ENCODE measurements at regions not wholly inside any gene's neighbourhood (a gene's known extent, or its start where the extent isn't known, plus 50 kb on each side); places are given as distances from the start of the nearest gene placed in this dataset.

DNA sequence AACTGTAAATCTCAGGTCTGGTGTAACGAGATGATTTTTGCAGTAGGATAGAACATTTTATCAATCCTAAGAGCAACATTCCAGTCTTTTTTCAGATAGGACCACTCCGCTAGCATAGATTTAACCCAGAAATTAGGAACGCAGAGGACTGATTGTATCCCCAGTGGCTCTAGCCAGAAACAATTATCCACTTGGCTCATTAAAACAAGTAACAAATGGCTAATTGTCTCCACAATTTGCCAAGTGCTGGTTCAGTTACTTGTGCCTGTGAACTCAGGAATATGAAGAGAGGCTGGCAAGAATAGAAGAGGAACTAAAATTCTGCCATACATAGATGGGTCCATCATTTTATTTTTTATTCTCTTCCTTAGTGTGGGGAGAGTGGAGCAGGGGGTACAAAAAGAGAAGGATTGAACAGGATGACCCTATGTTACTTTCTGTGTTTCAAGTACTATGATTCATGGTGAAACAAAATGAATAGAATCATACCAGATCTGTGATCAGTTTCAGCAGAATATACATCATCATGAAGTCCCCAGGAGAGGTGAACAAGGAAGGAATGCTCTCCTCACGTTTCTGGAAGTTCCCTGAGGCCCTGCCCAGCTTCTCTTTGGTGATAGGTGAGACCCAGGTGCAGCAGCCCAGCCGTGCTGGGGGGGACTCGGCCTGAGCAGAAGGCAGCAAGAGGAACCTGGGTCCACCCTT is 121.6 kb downstream of the ARL4C start:
- Histone ChIP-seq H3K4me3 (ENCODE audit: extremely low read depth, insufficient read depth, low read length, poor library complexity, severe bottlenecking) (no peak overlapping the region), H3K4me1 (ENCODE audit: control insufficient read depth, insufficient read depth, low read length, poor library complexity, severe bottlenecking) (peaks cover 9% of the 10 kb centered on the region), H3K36me3 (ENCODE audit: control insufficient read depth, insufficient read depth, low read length) (no peaks in the 10 kb centered on the region), H3K27ac (ENCODE audit: low read depth, low read length, severe bottlenecking) (no peak overlapping the region), H3K9me3 (ENCODE audit: control insufficient read depth, low read length) (no peaks in the 10 kb centered on the region)
- WGBS, 2 experiments (ENCODE audit: insufficient coverage in 2 of 2): 81 to 94% methylated on average over 3 of the region's 6 CpGs

DNA sequence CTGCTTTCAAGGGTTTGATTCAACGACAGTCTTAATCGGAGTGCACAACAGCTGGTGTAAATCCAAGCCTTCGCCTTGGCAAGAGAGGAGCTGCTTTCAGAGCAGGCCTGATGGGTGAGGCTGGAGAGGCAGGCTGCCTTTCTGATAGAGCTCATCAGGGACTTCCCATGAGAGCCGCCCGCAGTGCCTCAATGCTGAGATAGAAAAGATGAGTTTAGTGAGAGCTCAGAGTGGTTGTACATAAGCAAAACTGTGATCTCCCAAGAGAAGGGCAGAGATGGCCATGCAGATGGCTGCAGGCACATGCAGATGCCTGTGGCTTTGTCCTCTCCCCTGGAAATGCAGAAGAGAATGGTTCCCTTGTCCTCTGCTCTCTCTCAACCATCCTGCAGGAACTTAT is 122.1 kb downstream of the ARL4C start:
- WGBS, 2 experiments (ENCODE audit: insufficient coverage in 2 of 2): 91 to 95% methylated on average over 5 of the region's 5 CpGs
- Histone ChIP-seq H3K9me3 (ENCODE audit: control insufficient read depth, low read length) (no peaks in the 10 kb centered on the region), H3K36me3 (ENCODE audit: control insufficient read depth, insufficient read depth, low read length) (no peaks in the 10 kb centered on the region), H3K27ac (ENCODE audit: low read depth, low read length, severe bottlenecking) (no peak overlapping the region), H3K4me1 (ENCODE audit: control insufficient read depth, insufficient read depth, low read length, poor library complexity, severe bottlenecking) (peaks cover 9% of the 10 kb centered on the region), H3K4me3 (ENCODE audit: extremely low read depth, insufficient read depth, low read length, poor library complexity, severe bottlenecking) (no peak overlapping the region)

DNA sequence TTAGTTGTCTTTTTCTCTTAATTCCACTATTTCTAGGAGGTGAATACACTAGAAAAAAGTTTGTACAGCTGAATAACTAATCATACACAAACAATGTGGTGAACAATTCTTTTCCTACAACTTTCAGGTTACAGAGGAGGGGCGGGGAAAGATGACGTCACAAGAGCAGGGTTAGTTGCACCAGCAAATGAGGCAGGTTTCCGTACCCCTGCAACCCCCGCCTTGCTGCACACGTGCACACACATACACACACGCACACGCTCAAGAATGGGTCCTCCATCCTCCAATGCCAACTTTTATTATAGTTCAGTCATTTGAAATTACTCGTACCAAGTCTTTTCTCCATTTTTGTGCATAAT is 122.8 kb downstream of the ARL4C start:
- H3K36me3 ChIP-seq (ENCODE audit: control insufficient read depth, insufficient read depth, low read length): no peaks in the 10 kb centered on the region

DNA sequence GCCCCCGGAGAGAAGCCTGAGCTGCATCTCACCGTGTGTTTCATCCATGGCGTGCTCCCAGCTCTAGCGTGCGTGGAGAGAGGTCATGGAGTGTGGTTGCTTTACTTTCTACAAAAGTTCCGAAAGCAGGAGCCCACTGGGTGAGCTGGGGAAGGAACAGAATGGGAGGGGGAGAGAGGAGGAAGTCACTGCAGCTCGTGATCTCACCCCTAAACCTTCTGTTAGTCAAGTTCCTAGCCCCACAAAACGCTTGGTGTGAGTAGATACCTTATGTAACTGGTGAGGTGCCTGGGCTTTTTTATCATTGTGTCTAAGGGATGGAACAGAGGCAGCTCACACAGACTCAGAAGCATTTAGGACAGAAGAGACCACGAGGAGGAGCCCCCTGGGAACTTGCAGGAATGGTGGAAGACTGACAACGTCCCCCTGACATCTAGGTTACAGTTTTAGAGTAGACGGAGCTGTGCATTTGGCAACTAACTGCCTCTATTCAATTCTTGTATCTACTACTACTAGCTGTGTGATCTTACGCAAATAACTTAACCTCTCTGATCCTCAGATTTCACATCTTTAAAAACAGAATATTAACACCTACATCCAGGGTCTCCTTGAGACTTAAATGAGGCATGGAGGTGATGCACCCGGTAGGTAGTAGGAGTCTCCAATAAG is 123.3 kb downstream of the ARL4C start:
- WGBS, 2 experiments (ENCODE audit: insufficient coverage in 2 of 2): 94 to 95% methylated on average over 4 to 9 of the region's 13 CpGs
- no peaks in the 10 kb centered on the region for H3K36me3 ChIP-seq (ENCODE audit: control insufficient read depth, insufficient read depth, low read length)
- H3K4me1 ChIP-seq (ENCODE audit: control insufficient read depth, insufficient read depth, low read length, poor library complexity, severe bottlenecking): peaks cover 9% of the 10 kb centered on the region
- H3K9me3 ChIP-seq (ENCODE audit: control insufficient read depth, low read length): no peaks in the 10 kb centered on the region
- H3K27ac ChIP-seq (ENCODE audit: low read depth, low read length, severe bottlenecking): no peak overlapping the region
- H3K4me3 ChIP-seq (ENCODE audit: extremely low read depth, insufficient read depth, low read length, poor library complexity, severe bottlenecking): no peak overlapping the region

More for the DNA sequence above, 122.8 kb downstream of the ARL4C start:
- Histone ChIP-seq H3K9me3 (ENCODE audit: control insufficient read depth, low read length) (no peaks in the 10 kb centered on the region), H3K4me3 (ENCODE audit: extremely low read depth, insufficient read depth, low read length, poor library complexity, severe bottlenecking) (no peak overlapping the region), H3K27ac (ENCODE audit: low read depth, low read length, severe bottlenecking) (no peak overlapping the region), H3K4me1 (ENCODE audit: control insufficient read depth, insufficient read depth, low read length, poor library complexity, severe bottlenecking) (peaks cover 9% of the 10 kb centered on the region)
- WGBS, 2 experiments (ENCODE audit: insufficient coverage in 2 of 2): 94 to 98% methylated on average over 8 of the region's 8 CpGs

DNA sequence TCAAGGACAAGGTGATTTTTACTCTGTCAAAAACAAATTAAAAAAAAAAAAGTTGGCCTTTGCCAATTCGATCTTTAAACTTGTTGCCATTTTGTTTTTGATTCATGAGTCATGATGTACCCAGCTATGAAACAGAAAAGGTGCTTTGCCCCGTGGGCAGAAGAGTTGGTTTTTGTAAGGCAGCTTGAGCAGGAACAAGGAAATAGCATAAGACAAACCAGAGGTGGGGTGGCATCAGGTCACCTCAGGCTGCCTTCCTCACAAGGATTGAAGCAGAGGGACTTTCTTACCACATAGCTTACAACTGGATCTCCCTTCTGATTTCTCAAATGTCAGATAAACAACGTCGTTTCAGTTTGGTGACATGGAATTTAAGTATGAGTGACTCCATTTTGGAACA is 123.8 kb downstream of the ARL4C start:
- H3K36me3 ChIP-seq (ENCODE audit: control insufficient read depth, insufficient read depth, low read length): no peaks in the 10 kb centered on the region
- H3K9me3 ChIP-seq (ENCODE audit: control insufficient read depth, low read length): no peaks in the 10 kb centered on the region

DNA sequence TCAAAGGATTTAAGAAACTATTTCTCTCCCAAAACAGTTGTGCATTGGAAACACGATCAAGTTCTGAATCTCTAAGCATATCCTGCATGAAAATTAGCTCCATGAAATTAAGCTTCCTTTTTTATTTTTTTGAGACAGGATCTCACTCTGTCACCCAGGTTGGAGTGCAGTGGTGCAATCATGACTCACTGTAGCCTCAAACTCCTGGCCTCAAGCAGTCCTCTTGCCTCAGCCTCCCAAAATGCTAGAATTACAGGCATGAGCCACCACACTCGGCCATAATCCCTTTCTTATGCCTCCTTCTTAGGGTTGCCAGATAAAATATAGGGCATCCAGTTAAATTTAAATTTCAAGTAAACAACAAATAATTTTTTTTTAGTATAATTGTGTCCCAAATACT is 124.4 kb downstream of the ARL4C start:
- no peaks in the 10 kb centered on the region for H3K36me3 ChIP-seq (ENCODE audit: control insufficient read depth, insufficient read depth, low read length)
- peaks cover 6% of the 10 kb centered on the region for H3K4me1 ChIP-seq (ENCODE audit: control insufficient read depth, insufficient read depth, low read length, poor library complexity, severe bottlenecking)
- H3K27ac ChIP-seq (ENCODE audit: low read depth, low read length, severe bottlenecking): no peak overlapping the region
- H3K9me3 ChIP-seq (ENCODE audit: control insufficient read depth, low read length): no peaks in the 10 kb centered on the region
- no peak overlapping the region for H3K4me3 ChIP-seq (ENCODE audit: extremely low read depth, insufficient read depth, low read length, poor library complexity, severe bottlenecking)
- 75 to 89% methylated on average over 1 to 2 of the region's 2 CpGs for WGBS, 2 experiments (ENCODE audit: insufficient coverage in 2 of 2)

More for the DNA sequence above, 123.8 kb downstream of the ARL4C start:
- Histone ChIP-seq H3K27ac (ENCODE audit: low read depth, low read length, severe bottlenecking) (no peak overlapping the region), H3K4me1 (ENCODE audit: control insufficient read depth, insufficient read depth, low read length, poor library complexity, severe bottlenecking) (peaks cover 11% of the 10 kb centered on the region), H3K4me3 (ENCODE audit: extremely low read depth, insufficient read depth, low read length, poor library complexity, severe bottlenecking) (no peak overlapping the region)
- WGBS, 2 experiments (ENCODE audit: insufficient coverage in 2 of 2): 82 to 93% methylated on average over 2 of the region's 4 CpGs

DNA sequence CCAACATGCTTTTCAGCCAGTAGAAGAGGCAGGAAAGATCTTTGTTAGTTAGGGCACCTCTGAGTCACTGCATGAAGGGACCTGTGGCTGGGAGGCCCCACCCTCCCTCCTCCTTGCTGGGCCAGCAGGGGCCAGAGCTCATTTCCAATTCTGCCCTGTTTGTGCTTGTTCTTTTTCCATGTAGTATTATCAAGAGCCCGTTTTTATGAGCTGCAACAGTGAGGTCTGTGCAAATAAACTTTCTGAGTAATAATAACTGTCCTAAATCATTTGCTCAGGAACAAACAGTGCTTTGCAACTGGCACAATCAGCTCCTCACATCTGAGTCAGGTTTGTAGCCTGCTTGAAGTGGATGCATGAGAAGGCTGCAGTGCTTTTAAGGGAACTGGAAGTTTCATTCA is 128.0 kb downstream of the ARL4C start:
- Histone ChIP-seq H3K9me3 (ENCODE audit: control insufficient read depth, low read length) (no peaks in the 10 kb centered on the region), H3K4me3 (ENCODE audit: extremely low read depth, insufficient read depth, low read length, poor library complexity, severe bottlenecking) (no peak overlapping the region), H3K4me1 (ENCODE audit: control insufficient read depth, insufficient read depth, low read length, poor library complexity, severe bottlenecking) (peaks cover 6% of the 10 kb centered on the region), H3K36me3 (ENCODE audit: control insufficient read depth, insufficient read depth, low read length) (no peaks in the 10 kb centered on the region), H3K27ac (ENCODE audit: low read depth, low read length, severe bottlenecking) (no peak overlapping the region)
- WGBS, 2 experiments (ENCODE audit: insufficient coverage in 2 of 2): 40% methylated on average over 1 of the region's 1 CpG; no CpG with 5 or more reads in 1 of the 2 experiments

DNA sequence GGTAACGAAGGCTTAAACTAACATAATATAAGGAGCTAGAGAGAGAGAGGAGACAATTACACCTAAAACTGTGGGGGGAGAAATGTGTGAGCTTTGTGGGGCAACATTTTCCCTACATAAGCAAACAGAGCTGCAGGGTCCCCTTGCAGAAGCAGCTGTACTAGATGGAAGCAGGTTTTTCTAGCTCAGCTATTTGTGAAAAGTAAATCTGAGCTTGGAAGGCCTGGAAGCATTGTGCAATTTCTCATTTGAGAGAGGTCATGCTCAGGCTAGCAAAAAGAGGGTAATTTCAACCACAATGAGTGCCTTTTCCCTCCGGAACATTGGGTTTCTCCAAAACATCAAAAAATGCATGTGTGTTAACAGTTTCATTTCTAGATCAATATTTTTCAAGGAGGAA is 130.0 kb downstream of the ARL4C start:
- H3K4me3 ChIP-seq (ENCODE audit: extremely low read depth, insufficient read depth, low read length, poor library complexity, severe bottlenecking): no peak overlapping the region
- no peak overlapping the region for H3K27ac ChIP-seq (ENCODE audit: low read depth, low read length, severe bottlenecking)
- no peaks in the 10 kb centered on the region for H3K9me3 ChIP-seq (ENCODE audit: control insufficient read depth, low read length)
- H3K36me3 ChIP-seq (ENCODE audit: control insufficient read depth, insufficient read depth, low read length): no peaks in the 10 kb centered on the region
- whole genome bisulfite sequencing, 2 experiments (ENCODE audit: insufficient coverage in 2 of 2): 90% methylated on average over 2 of the region's 2 CpGs; no CpG with 5 or more reads in 1 of the 2 experiments
- peaks cover 20% of the 10 kb centered on the region for H3K4me1 ChIP-seq (ENCODE audit: control insufficient read depth, insufficient read depth, low read length, poor library complexity, severe bottlenecking)

DNA sequence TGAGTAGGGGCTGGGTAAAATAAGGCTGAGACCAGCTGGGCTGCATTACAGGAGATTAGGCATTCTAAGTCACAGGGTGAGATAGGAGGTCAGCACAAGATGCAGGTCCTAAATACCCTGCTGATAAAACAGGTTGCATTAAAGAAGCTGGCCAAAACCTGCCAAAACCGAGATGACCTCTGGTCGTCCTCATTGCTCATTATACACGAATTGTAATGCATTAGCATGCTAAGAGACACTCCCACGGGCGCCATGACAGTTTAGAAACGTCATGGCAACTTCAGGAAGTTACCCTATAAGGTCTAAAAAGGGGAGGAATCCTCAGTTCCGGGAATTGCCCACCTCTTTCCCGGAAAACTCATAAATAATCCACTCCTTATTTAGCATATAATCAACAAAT is 132.2 kb downstream of the ARL4C start:
- Histone ChIP-seq H3K4me3 (ENCODE audit: extremely low read depth, insufficient read depth, low read length, poor library complexity, severe bottlenecking) (no peak overlapping the region), H3K36me3 (ENCODE audit: control insufficient read depth, insufficient read depth, low read length) (no peaks in the 10 kb centered on the region), H3K4me1 (ENCODE audit: control insufficient read depth, insufficient read depth, low read length, poor library complexity, severe bottlenecking) (peaks cover 20% of the 10 kb centered on the region), H3K27ac (ENCODE audit: low read depth, low read length, severe bottlenecking) (no peak overlapping the region), H3K9me3 (ENCODE audit: control insufficient read depth, low read length) (no peaks in the 10 kb centered on the region)
- 57 to 84% methylated on average over 2 to 7 of the region's 8 CpGs for WGBS, 2 experiments (ENCODE audit: insufficient coverage in 2 of 2)

DNA sequence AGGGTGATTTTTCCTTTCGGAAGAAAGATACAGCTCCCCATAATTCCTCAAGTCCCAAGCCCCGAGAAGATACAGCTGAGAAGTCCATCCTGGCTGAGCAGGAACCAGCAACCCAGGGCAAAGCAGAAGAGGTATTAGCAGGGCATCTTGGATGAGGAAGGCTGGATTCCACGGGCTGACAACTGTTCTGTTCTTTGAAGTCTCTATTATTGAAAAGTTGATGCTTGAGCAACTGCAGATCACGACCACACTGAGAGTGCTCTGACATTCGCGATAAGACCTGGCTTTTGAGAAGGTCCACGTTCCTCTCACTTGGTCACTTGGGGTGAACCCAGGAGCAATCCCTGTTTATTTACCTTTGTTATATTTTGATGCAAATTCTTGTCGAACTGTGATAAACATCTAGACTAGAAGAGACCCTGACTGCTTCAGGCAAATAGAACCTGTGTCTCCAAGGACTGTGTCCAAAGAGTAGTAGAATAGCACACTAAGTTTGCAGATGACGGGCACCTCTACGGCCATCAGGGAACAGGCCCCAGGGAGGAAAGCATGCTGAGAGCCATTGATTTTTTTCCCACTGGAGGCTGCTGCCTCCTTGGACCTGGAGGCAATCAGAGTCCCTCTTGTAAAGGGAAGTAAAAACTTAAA is 133.1 kb downstream of the ARL4C start:
- no peaks in the 10 kb centered on the region for H3K9me3 ChIP-seq (ENCODE audit: control insufficient read depth, low read length)
- peaks cover 20% of the 10 kb centered on the region for H3K4me1 ChIP-seq (ENCODE audit: control insufficient read depth, insufficient read depth, low read length, poor library complexity, severe bottlenecking)
- no peaks in the 10 kb centered on the region for H3K36me3 ChIP-seq (ENCODE audit: control insufficient read depth, insufficient read depth, low read length)
- WGBS, 2 experiments (ENCODE audit: insufficient coverage in 2 of 2): 21 to 29% methylated on average over 9 of the region's 10 CpGs
- no peak overlapping the region for H3K4me3 ChIP-seq (ENCODE audit: extremely low read depth, insufficient read depth, low read length, poor library complexity, severe bottlenecking)
- H3K27ac ChIP-seq (ENCODE audit: low read depth, low read length, severe bottlenecking): peak overlapping the region; percentile 85
